Uterus (tissue), 3 donors: ENCODE measurements at regions not wholly inside any gene's neighbourhood (a gene's known extent, or its start where the extent isn't known, plus 50 kb on each side); places are given as distances from the start of the nearest gene placed in this dataset.

Experiments
- DNase-seq, 2 donors: peaks; one replicate each; pipeline ENCODE4 v3.0.0-alpha.2; 2019 to 2020
- H3K27ac ChIP-seq, 2 donors: fragments of 200-600 bp; sonication (generic); 1 replicate in 1 of 2; 2 replicates in 1 of 2; pipeline ENCODE4 v1.5.1; 2016 to 2018
- H3K27me3 ChIP-seq, 2 donors: fragments of 200-600 bp; sonication (generic); one replicate each; pipeline ENCODE4 v1.5.1; 2018 to 2019; ENCODE audit warnings: control low read depth in 1 of 2
- H3K36me3 ChIP-seq, 2 donors: fragments of 200-600 bp; sonication (generic); one replicate each; pipeline ENCODE4 v1.5.1; 2019; ENCODE audit warnings: control low read depth in 1 of 2
- H3K4me1 ChIP-seq, 2 donors: fragments of 200-600 bp; sonication (generic); one replicate each; pipeline ENCODE4 v1.5.1; 2018 to 2019; ENCODE audit warnings: control low read depth in 1 of 2
- H3K4me3 ChIP-seq, 2 donors: fragments of 200-600 bp; sonication (generic); 1 replicate in 1 of 2; 2 replicates in 1 of 2; pipeline ENCODE4 v1.5.1; 2018 to 2019; ENCODE audit warnings: mild to moderate bottlenecking in 1 of 2
- H3K9me3 ChIP-seq, 2 donors: fragments of 200-600 bp; sonication (generic); one replicate each; pipeline ENCODE4 v1.5.1; 2019; ENCODE audit warnings: control low read depth in 1 of 2
- CTCF ChIP-seq, 4 experiments: fragments of 200-600 bp in 2 of 4; fragments of 450-650 bp in 2 of 4; sonication (generic) in 2 of 4; IDR thresholded peaks; one replicate each; pipeline ENCODE4 v1.5.1; 2016 to 2019; ENCODE audit warnings: antibody characterized with exemption in 4 of 4, mild to moderate bottlenecking in 2 of 4, moderate library complexity in 1 of 4
- POLR2A ChIP-seq, 2 donors: fragments of 450-650 bp; IDR thresholded peaks; one replicate each; pipeline ENCODE4 v1.6.1; 2016; ENCODE audit warnings: antibody characterized with exemption in 2 of 2, mild to moderate bottlenecking in 1 of 2, moderate library complexity in 1 of 2
- intact Hi-C: fragments of 100-400 bp; cut with DNase I; formaldehyde crosslinking; loops from one replicate; pipeline ENCODE4 v1.15.1; 2023; ENCODE audit warnings: low total_unique reads
- donor health status: DM: yes; HTN: yes; CAD: no.

- Histone ChIP-seq H3K9me3 (no peaks in the 10 kb centered on the region), H3K4me3 (no peak overlapping the region), H3K4me1 (no peaks in the 10 kb centered on the region), H3K27ac (no peak overlapping the region), H3K27me3 (no peaks in the 10 kb centered on the region), H3K36me3 (no peaks in the 10 kb centered on the region)
- DNase-seq: no peak
- intact Hi-C loops: no loop called here
- TF ChIP-seq CTCF (IDR thresholded peaks at IDR 0.05) (no peak), POLR2A (IDR thresholded peaks at IDR 0.05) (no peak)
These were observed 193.4 kb downstream of the CD83 start for GRCh38 chr6:14310960-14311359.

- no peak overlapping the region for H3K4me3 ChIP-seq
- H3K27ac ChIP-seq: no peak overlapping the region
- no peaks in the 10 kb centered on the region for H3K4me1 ChIP-seq
- intact Hi-C loops: no loop called here
- no peaks in the 10 kb centered on the region for H3K27me3 ChIP-seq
- no peak for TF ChIP-seq POLR2A (IDR thresholded peaks at IDR 0.05)
- no peak for TF ChIP-seq CTCF (IDR thresholded peaks at IDR 0.05)
- no peaks in the 10 kb centered on the region for H3K36me3 ChIP-seq
- DNase-seq: no peak
- H3K9me3 ChIP-seq: no peaks in the 10 kb centered on the region
These were observed 195.0 kb downstream of the CD83 start for GRCh38 chr6:14312587-14312986.

GRCh38 chr6:14313248-14313647, 195.7 kb downstream of the CD83 start:
- DNase-seq: no peak
- TF ChIP-seq POLR2A (IDR thresholded peaks at IDR 0.05) (no peak), CTCF (IDR thresholded peaks at IDR 0.05) (no peak)
- no peak overlapping the region for H3K4me3 ChIP-seq

GRCh38 chr6:14315353-14315752, 197.8 kb downstream of the CD83 start:
- intact Hi-C loops: no loop called here
- Histone ChIP-seq H3K9me3 (no peaks in the 10 kb centered on the region), H3K27me3 (no peaks in the 10 kb centered on the region), H3K27ac (no peak overlapping the region), H3K4me3 (no peak overlapping the region), H3K36me3 (no peaks in the 10 kb centered on the region), H3K4me1 (no peaks in the 10 kb centered on the region)
- no peak for DNase-seq
- TF ChIP-seq CTCF (IDR thresholded peaks at IDR 0.05) (no peak), POLR2A (IDR thresholded peaks at IDR 0.05) (no peak)

More at GRCh38 chr6:14313248-14313647, 195.7 kb downstream of the CD83 start:
- Histone ChIP-seq H3K27me3 (no peaks in the 10 kb centered on the region), H3K36me3 (no peaks in the 10 kb centered on the region), H3K4me1 (no peaks in the 10 kb centered on the region), H3K9me3 (no peaks in the 10 kb centered on the region), H3K27ac (no peak overlapping the region)
- intact Hi-C loops: no loop called here

DNA sequence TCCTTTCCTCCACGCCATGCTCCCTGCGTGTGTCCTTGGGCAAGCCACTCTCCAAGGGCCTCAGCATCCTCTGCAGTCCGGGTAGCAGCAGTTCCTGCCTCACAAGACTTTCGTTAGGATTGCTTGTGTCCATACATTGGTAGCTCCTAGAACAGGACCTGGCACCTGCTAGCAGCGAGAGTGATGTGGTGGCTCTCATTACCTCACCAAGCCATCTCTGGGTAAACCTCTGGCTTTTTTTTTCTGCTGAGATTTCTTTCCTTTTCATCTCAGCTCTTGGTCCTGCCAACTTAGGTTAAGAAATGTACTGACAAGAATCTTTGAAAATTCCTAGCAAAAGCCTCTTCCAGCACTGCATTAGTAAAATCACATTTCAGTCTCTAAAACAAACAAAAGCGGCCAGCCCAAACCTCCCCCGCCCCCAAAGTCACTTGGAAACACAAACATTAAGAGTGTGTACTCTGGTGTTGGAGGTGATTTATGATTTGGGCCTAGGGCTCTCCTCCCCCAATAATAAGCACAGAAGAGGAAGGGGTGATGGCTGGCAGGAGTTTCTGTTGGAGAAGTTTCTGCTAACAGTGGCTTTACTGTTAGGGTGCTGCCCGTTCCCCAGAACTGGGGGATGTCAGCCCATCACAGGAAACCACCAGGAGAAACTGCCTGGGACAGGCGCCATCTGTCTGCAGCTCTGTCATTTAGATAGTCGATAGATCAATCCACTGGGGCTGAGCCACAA, 199.2 kb downstream of the CD83 start:
- TF ChIP-seq POLR2A (IDR thresholded peaks at IDR 0.05) (no peak), CTCF (IDR thresholded peaks at IDR 0.05) (no peak)
- no peak for DNase-seq
- H3K4me1 ChIP-seq: no peaks in the 10 kb centered on the region
- no peaks in the 10 kb centered on the region for H3K27me3 ChIP-seq
- no peak overlapping the region for H3K4me3 ChIP-seq
- H3K9me3 ChIP-seq: no peaks in the 10 kb centered on the region
- intact Hi-C loops: no loop called here
- H3K36me3 ChIP-seq: no peaks in the 10 kb centered on the region
- no peak overlapping the region for H3K27ac ChIP-seq
